Left lung (tissue), 4 donors: ENCODE measurements at regions not wholly inside any gene's neighbourhood (a gene's known extent, or its start where the extent isn't known, plus 50 kb on each side); places are given as distances from the start of the nearest gene placed in this dataset.

Experiments used
- ATAC-seq: fragments of 200-7000 bp; cut with Tn5 transposase; one replicate; pipeline ENCODE4 v1.9.1; 2020; ENCODE audit warnings: moderate library complexity
- DNase-seq, 4 donors: peaks; one replicate each; pipeline ENCODE4 v3.0.0-alpha.2; 2013 to 2020
- H3K27ac ChIP-seq, 2 donors: fragments of 200-600 bp; sonication (generic) in 1 of 2; one replicate each; pipeline versions ENCODE4 v1.5.0 to v1.8.0; 2020 to 2021
- H3K27me3 ChIP-seq, 2 donors: fragments of 200-600 bp; sonication (generic) in 1 of 2; one replicate each; pipeline versions ENCODE4 v1.5.0 to v1.8.0; 2020 to 2021
- H3K36me3 ChIP-seq, 2 donors: fragments of 200-600 bp; sonication (generic) in 1 of 2; one replicate each; pipeline versions ENCODE4 v1.5.0 to v1.8.0; 2020 to 2021
- H3K4me1 ChIP-seq, 2 donors: fragments of 200-600 bp; one replicate each; pipeline ENCODE4 v1.8.0; 2021
- H3K4me3 ChIP-seq, 2 donors: fragments of 200-600 bp; sonication (generic) in 1 of 2; one replicate each; pipeline versions ENCODE4 v1.5.0 to v1.8.0; 2020 to 2021; ENCODE audit warnings: mild to moderate bottlenecking in 1 of 2
- H3K9me3 ChIP-seq, 2 donors: fragments of 200-600 bp; sonication (generic) in 1 of 2; one replicate each; pipeline versions ENCODE4 v1.5.0 to v1.8.0; 2020 to 2021
- intact Hi-C, 2 donors: fragments of 100-400 bp; cut with DNase I; formaldehyde crosslinking; loops; one replicate each; pipeline versions ENCODE4 v1.11.2 to v1.14.2; 2022
- TF ChIP-seq, protein P1 (sequence below), 2 donors: fragments of 200-600 bp; sonication (generic) in 1 of 2; IDR thresholded peaks; one replicate each; pipeline versions ENCODE4 v1.5.0 to v1.8.0; 2021; ENCODE audit warnings: antibody characterized with exemption in 2 of 2
- donor health status: DM: no; HTN: yes; CAD: no.
- donor health status: DM: no; HTN: no; CAD: no.

DNA sequence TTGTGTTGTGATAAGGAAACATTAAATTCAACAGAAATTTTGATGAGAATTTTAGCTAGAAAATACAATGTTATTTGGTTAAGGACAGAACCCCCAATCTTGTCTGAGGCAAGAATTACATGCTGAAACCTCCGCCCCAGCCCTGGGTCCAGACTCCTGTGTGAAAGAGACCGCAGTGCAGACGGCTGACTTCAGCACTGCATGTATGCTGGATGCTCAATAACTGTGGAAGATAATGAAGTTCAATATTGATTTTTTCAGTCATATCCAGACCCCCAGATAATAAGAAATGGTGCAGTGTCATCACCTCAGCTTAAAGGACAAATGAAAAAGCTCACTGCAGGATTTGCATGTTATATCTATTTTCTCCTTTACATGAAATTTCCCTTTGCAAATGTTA lies 188.3 kb upstream of the CNTN4 start:
- H3K4me1 ChIP-seq, result no peaks in the 10 kb centered on the region
- H3K27me3 ChIP-seq, result no peaks in the 10 kb centered on the region
- intact Hi-C loops, result no loop called here
- H3K27ac ChIP-seq, result no peak overlapping the region
- TF ChIP-seq, protein P1, sequence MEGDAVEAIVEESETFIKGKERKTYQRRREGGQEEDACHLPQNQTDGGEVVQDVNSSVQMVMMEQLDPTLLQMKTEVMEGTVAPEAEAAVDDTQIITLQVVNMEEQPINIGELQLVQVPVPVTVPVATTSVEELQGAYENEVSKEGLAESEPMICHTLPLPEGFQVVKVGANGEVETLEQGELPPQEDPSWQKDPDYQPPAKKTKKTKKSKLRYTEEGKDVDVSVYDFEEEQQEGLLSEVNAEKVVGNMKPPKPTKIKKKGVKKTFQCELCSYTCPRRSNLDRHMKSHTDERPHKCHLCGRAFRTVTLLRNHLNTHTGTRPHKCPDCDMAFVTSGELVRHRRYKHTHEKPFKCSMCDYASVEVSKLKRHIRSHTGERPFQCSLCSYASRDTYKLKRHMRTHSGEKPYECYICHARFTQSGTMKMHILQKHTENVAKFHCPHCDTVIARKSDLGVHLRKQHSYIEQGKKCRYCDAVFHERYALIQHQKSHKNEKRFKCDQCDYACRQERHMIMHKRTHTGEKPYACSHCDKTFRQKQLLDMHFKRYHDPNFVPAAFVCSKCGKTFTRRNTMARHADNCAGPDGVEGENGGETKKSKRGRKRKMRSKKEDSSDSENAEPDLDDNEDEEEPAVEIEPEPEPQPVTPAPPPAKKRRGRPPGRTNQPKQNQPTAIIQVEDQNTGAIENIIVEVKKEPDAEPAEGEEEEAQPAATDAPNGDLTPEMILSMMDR (IDR thresholded peaks at IDR 0.05), result no peak
- ATAC-seq (no peak), DNase-seq (no peak)
- peaks cover 0 to 5% of the 10 kb centered on the region in 2 donors for H3K9me3 ChIP-seq
- H3K36me3 ChIP-seq, result no peaks in the 10 kb centered on the region
- H3K4me3 ChIP-seq, result no peak overlapping the region

DNA sequence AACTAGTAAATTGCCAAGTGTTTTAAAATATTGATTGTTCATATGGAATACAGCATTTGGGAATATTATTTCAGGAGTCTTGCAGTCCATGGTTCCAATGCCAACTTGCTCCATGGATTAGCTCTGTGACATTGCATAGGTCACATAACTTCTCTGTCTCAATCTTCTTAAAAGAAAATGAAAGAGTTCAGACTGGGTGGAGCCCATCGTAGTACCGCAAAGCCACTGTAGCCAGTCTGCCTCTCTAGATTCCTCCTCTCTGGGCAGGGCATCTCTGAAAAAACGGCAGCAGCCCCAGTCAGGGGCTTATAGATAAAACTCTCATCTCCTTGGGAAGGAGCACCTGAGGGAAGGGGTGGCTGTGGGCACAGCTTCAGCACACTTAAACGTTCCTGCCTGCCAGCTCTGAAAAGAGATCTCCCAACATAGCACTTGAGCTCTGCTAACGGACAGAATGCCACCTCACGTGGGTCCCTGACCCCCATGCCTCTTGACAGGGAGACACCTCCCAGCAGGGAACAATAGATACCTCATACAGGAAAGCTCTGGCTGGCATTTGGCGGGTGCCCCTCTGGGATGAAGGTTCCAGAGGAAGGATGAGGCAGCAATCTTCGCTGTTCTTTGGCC lies 168.8 kb upstream of the CNTN4 start:
- intact Hi-C loops, result no loop called here
- TF ChIP-seq, protein P1 (IDR thresholded peaks at IDR 0.05), result no peak
- Histone ChIP-seq H3K36me3 (no peaks in the 10 kb centered on the region), H3K4me1 (no peaks in the 10 kb centered on the region), H3K27ac (no peak overlapping the region), H3K9me3 (peaks cover 0 to 36% of the 10 kb centered on the region in 2 donors), H3K27me3 (no peaks in the 10 kb centered on the region), H3K4me3 (no peak overlapping the region)
- DNase-seq, result no peak
- no peak for ATAC-seq

DNA sequence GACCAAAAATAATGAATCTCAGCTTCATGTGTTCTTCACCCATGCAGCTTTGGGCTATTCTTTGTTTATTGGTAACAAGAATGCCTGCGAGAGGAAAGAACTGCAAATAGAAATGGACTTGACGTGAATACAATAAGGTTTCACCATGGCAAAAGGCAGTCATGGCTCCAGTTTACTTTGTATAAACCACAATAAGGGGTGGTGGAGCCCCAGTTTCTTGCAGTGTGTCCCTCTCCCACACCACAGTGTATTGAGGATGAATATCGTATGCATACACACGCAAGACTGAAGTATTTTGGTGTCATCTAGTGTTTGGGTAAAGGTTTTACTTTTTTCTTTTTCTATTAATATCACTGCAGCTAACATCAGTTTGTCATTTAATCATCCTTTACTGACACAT lies 159.7 kb upstream of the CNTN4 start:
- no peaks in the 10 kb centered on the region for H3K27me3 ChIP-seq
- intact Hi-C loops, result no loop called here
- H3K9me3 ChIP-seq, result peaks cover 0 to 14% of the 10 kb centered on the region in 2 donors
- ATAC-seq, result no peak
- no peak for DNase-seq
- no peaks in the 10 kb centered on the region for H3K36me3 ChIP-seq
- TF ChIP-seq, protein P1 (IDR thresholded peaks at IDR 0.05), result no peak
- H3K4me3 ChIP-seq, result no peak overlapping the region
- H3K27ac ChIP-seq, result no peak overlapping the region
- no peaks in the 10 kb centered on the region for H3K4me1 ChIP-seq

DNA sequence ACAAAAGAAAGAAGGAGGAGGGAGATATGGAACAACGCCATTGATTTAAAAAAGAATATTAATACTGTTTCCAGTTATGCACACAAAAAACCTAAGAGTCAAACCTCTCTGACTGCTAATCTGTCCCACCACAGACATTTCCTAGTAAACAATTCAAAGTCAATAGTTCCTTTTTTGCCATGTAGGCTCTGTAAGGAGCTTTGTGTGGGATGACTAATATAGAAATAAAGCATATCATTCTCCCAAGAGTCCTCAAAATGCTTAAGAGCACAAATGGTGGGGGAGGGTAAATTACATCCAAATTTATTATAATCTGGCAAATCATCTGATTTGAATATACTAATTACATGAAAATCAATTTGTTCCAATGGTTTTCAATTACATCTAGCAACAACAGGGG lies 155.9 kb upstream of the CNTN4 start:
- TF ChIP-seq, protein P1 (IDR thresholded peaks at IDR 0.05), result no peak
- DNase-seq, result no peak
- H3K27ac ChIP-seq, result no peak overlapping the region
- ATAC-seq, result no peak
- no peaks in the 10 kb centered on the region for H3K36me3 ChIP-seq
- no peaks in the 10 kb centered on the region for H3K4me1 ChIP-seq
- H3K27me3 ChIP-seq, result no peaks in the 10 kb centered on the region
- peaks cover 0 to 3% of the 10 kb centered on the region in 2 donors for H3K9me3 ChIP-seq
- no peak overlapping the region for H3K4me3 ChIP-seq
- intact Hi-C loops, result no loop called here

DNA sequence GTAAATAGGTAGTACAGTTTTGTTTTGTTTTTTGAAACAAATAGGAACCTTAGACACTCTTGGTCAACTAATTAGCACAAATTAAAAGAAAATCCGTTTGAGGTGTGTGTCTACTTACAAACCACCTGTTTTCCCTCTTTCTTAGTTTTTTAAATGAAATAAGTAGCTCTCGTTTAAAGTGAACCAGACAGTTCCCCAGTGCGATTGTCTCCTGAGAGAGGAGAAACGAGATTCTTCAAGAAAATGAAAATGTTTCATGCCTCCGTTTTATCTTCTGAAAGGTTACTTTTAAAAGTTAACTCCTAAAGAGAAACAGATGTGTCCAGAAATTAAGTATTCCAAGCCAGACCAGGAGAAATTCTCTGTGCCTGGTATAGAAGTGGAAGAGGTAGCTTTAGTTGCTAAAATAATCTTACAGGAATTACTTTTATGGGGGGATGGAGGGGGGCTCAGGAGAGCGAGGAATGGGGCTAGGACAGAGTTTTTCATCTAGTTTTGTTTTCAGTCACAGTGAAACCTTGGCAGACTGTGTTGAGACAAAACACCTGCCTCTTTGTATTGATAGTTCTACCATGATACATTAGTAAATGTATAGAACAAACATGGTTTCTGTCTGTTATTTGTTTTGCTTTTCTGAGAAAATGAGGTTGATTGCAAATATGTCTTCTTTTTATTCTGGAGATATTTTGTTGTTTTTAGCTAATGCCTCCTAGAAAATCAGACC lies 155.1 kb upstream of the CNTN4 start:
- H3K27me3 ChIP-seq, result no peaks in the 10 kb centered on the region
- no peak overlapping the region for H3K27ac ChIP-seq
- H3K36me3 ChIP-seq, result no peaks in the 10 kb centered on the region
- H3K4me3 ChIP-seq, result no peak overlapping the region
- no peak for DNase-seq
- intact Hi-C loops, result no loop called here
- no peaks in the 10 kb centered on the region for H3K4me1 ChIP-seq
- ATAC-seq, result no peak
- TF ChIP-seq, protein P1 (IDR thresholded peaks at IDR 0.05), result no peak
- peaks cover 0 to 1% of the 10 kb centered on the region in 2 donors for H3K9me3 ChIP-seq
